IMR-90 (cell line): ENCODE measurements at regions not wholly inside any gene's neighbourhood (a gene's known extent, or its start where the extent isn't known, plus 50 kb on each side); places are given as distances from the start of the nearest gene placed in this dataset.

Experiments used
- ATAC-seq: fragments of 200-7000 bp; cut with Tn5 transposase; 2 replicates; pipeline ENCODE4 v1.9.1; 2020; ENCODE audit warnings: low read depth, mild to moderate bottlenecking, moderate library complexity
- BruUV-seq: library from RNA; stranded (reverse); fragments of 400-500 nt; replicated peaks from 2 replicates; lab custom pipeline; 2021; lab: Mats Ljungman, UMichigan
- CTCF ChIA-PET: fragments of 300-600 bp; formaldehyde crosslinking; extraction: SDS; loops from one replicate; lab custom pipeline; 2021; ENCODE audit warnings: antibody characterized with exemption; lab: Yijun Ruan, JAX
- POLR2A ChIA-PET: fragments of 300-600 bp; sonication (Branson Sonifier 250); formaldehyde crosslinking; loops from one replicate; lab custom pipeline; 2022; ENCODE audit warnings: antibody characterized with exemption; ENCODE audit not compliant: unreplicated experiment; lab: Charles Lee
- DNase-seq: peaks from one replicate; pipeline ENCODE4 v3.0.0; 2013
- H2AFZ ChIP-seq: replicated peaks from 2 replicates; pipeline ENCODE3; 2013; ENCODE audit warnings: low read length, mild to moderate bottlenecking; ENCODE audit not compliant: poor library complexity
- H2AK5ac ChIP-seq: 2 replicates; pipeline ENCODE4 v1.6.1; 2013; ENCODE audit warnings: low read depth, low read length, inconsistent platforms
- H2AK9ac ChIP-seq: replicated peaks from 2 replicates; pipeline ENCODE3; 2013; ENCODE audit warnings: mild to moderate bottlenecking, low read depth, low read length, moderate library complexity; ENCODE audit not compliant: poor library complexity
- H2BK120ac ChIP-seq: 2 replicates; pipeline ENCODE4 v1.6.1; 2013; ENCODE audit warnings: low read depth, low read length, inconsistent platforms
- H2BK15ac ChIP-seq: 3 replicates; pipeline ENCODE4 v1.6.1; 2013; ENCODE audit warnings: low read depth, low read length, inconsistent platforms
- H2BK20ac ChIP-seq: 2 replicates; pipeline ENCODE4 v1.6.1; 2013; ENCODE audit warnings: low read depth, mild to moderate bottlenecking, inconsistent platforms, low read length, moderate library complexity
- H2BK5ac ChIP-seq: 2 replicates; pipeline ENCODE4 v1.6.1; 2013; ENCODE audit warnings: mild to moderate bottlenecking, low read depth, low read length, inconsistent platforms; ENCODE audit not compliant: poor library complexity, severe bottlenecking
- H3K14ac ChIP-seq: replicated peaks from 2 replicates; pipeline ENCODE4 v1.6.1; 2013; ENCODE audit warnings: low read depth, low read length, inconsistent platforms
- H3K18ac ChIP-seq: 2 replicates; pipeline ENCODE4 v1.6.1; 2013; ENCODE audit warnings: low read depth, low read length, control low read depth
- H3K23ac ChIP-seq: 2 replicates; pipeline ENCODE4 v1.6.1; 2013; ENCODE audit warnings: low read depth, low read length, inconsistent platforms
- H3K27ac ChIP-seq: 2 replicates; pipeline ENCODE4 v1.5.1; 2013; ENCODE audit warnings: mild to moderate bottlenecking, control low read depth, low read length; ENCODE audit not compliant: insufficient read depth
- H3K27me3 ChIP-seq: 2 replicates; pipeline ENCODE4 v1.6.1; 2013; ENCODE audit warnings: low read length; ENCODE audit not compliant: control insufficient read depth, insufficient read depth
- H3K36me3 ChIP-seq: 2 replicates; pipeline ENCODE4 v1.6.1; 2013; ENCODE audit warnings: low read length, mixed read lengths; ENCODE audit not compliant: control insufficient read depth, insufficient read depth
- H3K4ac ChIP-seq: 2 replicates; pipeline ENCODE4 v1.6.1; 2013; ENCODE audit warnings: low read depth, low read length, inconsistent platforms
- H3K4me1 ChIP-seq: 2 replicates; pipeline ENCODE4 v1.6.1; 2013; ENCODE audit warnings: low read length, mixed read lengths; ENCODE audit not compliant: control insufficient read depth, insufficient read depth
- H3K4me2 ChIP-seq: 2 replicates; pipeline ENCODE4 v1.6.1; 2013; ENCODE audit warnings: low read depth, mild to moderate bottlenecking, control low read depth, low read length, moderate library complexity
- H3K4me3 ChIP-seq: 2 replicates; pipeline ENCODE4 v1.5.1; 2013; ENCODE audit warnings: low read depth, mild to moderate bottlenecking, control low read depth, low read length, moderate library complexity; ENCODE audit not compliant: insufficient read depth
- H3K56ac ChIP-seq: 2 replicates; pipeline ENCODE4 v1.6.1; 2013; ENCODE audit warnings: low read length, inconsistent platforms; ENCODE audit not compliant: insufficient read depth; ENCODE audit errors: extremely low read depth
- H3K79me1 ChIP-seq, 2 experiments: 2 replicates each; pipeline ENCODE4 v1.6.1; 2013; ENCODE audit warnings: low read length in 2 of 2, inconsistent platforms in 1 of 2, low read depth in 1 of 2
- H3K9ac ChIP-seq: 2 replicates; pipeline ENCODE4 v1.6.1; 2013; ENCODE audit warnings: low read depth, low read length, control low read depth
- H3K9me1 ChIP-seq: 2 replicates; pipeline ENCODE4 v1.6.1; 2013; ENCODE audit warnings: low read length, inconsistent platforms; ENCODE audit not compliant: insufficient read depth
- H3K9me3 ChIP-seq: 2 replicates; pipeline ENCODE4 v1.6.1; 2013; ENCODE audit warnings: low read length; ENCODE audit not compliant: control insufficient read depth, insufficient read depth
- H4K20me1 ChIP-seq: 2 replicates; pipeline ENCODE4 v1.6.1; 2013; ENCODE audit warnings: low read length, inconsistent platforms; ENCODE audit not compliant: insufficient read depth
- H4K5ac ChIP-seq: 2 replicates; pipeline ENCODE4 v1.6.1; 2013; ENCODE audit warnings: mild to moderate bottlenecking, low read depth, low read length, control low read depth
- H4K8ac ChIP-seq, 2 experiments: 2 replicates each; pipeline ENCODE4 v1.6.1; 2013; ENCODE audit warnings: low read depth in 2 of 2, low read length in 2 of 2, control low read depth in 1 of 2, inconsistent platforms in 1 of 2
- H4K91ac ChIP-seq: 2 replicates; pipeline ENCODE4 v1.6.1; 2013; ENCODE audit warnings: low read depth, low read length, inconsistent platforms; ENCODE audit not compliant: insufficient read depth
- CEBPB ChIP-seq: IDR thresholded peaks from 2 replicates; pipeline ENCODE4 v1.6.1; 2012; ENCODE audit warnings: low read depth, low read length, improper control_type of control experiment
- WGBS, 2 experiments: methylation state at CpG; one replicate each; pipeline versions ENCODE4 v1.1.5 to v1.1.7; 2013; ENCODE audit warnings: missing lambda C conversion rate in 2 of 2; ENCODE audit not compliant: insufficient read length in 1 of 2; ENCODE audit errors: extremely low coverage in 2 of 2; 5-methylcytosine and 5-hydroxymethylcytosine counted together
- dilution Hi-C: fragments of 300-500 bp; cut with HindIII; formaldehyde crosslinking; loops from one replicate; pipeline ENCODE4 v1.14.3; 2018; ENCODE audit warnings: low sequenced_read_pairs; ENCODE audit not compliant: unreplicated experiment
- in situ Hi-C: fragments of 300-500 bp; cut with MboI; formaldehyde crosslinking; loops from 3 replicates; pipeline ENCODE4 v1.14.3; 2019; ENCODE audit warnings: low sequenced_read_pairs, inconsistent platforms, mixed read lengths
- intact Hi-C: fragments of 100-400 bp; cut with micrococcal nuclease; formaldehyde crosslinking; loops from 2 replicates; pipeline ENCODE4 v1.10.0; 2022
- TF ChIP-seq, protein P1 (sequence below): fragments of 150-350 bp; IDR thresholded peaks from 2 replicates; pipeline ENCODE4 v1.6.1; 2016; ENCODE audit warnings: low read depth, mild to moderate bottlenecking, low read length, moderate library complexity, borderline replicate concordance

DNA sequence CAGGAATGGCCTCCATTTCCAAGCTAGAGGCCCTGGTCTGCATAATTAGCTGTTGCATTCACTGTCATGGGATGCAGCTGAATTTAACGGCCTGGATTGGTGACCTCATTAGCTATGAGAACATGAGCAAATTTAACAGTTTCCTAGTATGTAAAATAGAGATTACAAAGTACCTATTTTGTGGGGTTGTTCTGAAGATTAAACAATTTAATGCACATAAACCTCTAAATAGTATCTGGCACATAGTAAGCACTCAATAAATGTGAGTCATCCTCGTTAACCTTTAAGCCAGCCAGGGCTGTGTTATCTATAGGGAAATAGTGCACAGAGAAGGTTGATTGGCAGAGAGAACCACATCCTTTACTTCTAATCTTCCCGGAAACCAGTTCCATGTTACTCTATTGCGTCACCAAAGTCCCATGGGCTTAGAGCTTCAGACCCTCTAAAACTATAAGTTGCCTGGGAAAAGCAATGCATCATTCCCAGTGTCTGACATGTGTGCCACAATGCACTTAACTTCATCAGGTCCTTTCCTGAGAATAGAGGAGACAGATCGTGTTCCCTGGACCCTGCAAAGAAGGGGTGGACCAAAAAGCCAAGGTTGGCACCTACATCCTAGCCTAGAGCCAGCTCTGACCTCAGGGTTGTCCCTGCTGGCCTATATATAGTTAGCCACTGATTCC lies 196.5 kb downstream of the LNPK start:
- Histone ChIP-seq H2AK9ac (no peak overlapping the region), H3K36me3 (no peaks in the 10 kb centered on the region), H2BK15ac (no peak overlapping the region), H4K8ac (no peak overlapping the region), H3K4me1 (no peaks in the 10 kb centered on the region), H3K4ac (no peak overlapping the region), H3K4me2 (no peak overlapping the region), H3K56ac (no peak overlapping the region), H2BK5ac (no peak overlapping the region), H3K9me1 (no peaks in the 10 kb centered on the region), H3K4me3 (no peak overlapping the region), H3K27ac (no peak overlapping the region), H3K9me3 (no peaks in the 10 kb centered on the region), H3K79me1 (no peaks in the 10 kb centered on the region), H4K20me1 (no peaks in the 10 kb centered on the region), H2AK5ac (no peak overlapping the region), H2BK120ac (no peak overlapping the region), H2AFZ (no peak overlapping the region), H3K23ac (no peak overlapping the region), H3K9ac (no peak overlapping the region), H4K5ac (no peak overlapping the region), H3K18ac (no peak overlapping the region), H4K91ac (no peak overlapping the region), H3K27me3 (peaks cover 1% of the 10 kb centered on the region; the same call in 1 of the 2 replicates), H2BK20ac (no peak overlapping the region), H3K14ac (no peak overlapping the region)
- TF ChIP-seq CEBPB: peak; percentile 56; the same call in 1 of the 2 replicates
- TF ChIP-seq, protein P1, sequence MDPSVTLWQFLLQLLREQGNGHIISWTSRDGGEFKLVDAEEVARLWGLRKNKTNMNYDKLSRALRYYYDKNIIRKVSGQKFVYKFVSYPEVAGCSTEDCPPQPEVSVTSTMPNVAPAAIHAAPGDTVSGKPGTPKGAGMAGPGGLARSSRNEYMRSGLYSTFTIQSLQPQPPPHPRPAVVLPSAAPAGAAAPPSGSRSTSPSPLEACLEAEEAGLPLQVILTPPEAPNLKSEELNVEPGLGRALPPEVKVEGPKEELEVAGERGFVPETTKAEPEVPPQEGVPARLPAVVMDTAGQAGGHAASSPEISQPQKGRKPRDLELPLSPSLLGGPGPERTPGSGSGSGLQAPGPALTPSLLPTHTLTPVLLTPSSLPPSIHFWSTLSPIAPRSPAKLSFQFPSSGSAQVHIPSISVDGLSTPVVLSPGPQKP: no peak
- CTCF ChIA-PET: no interaction called here
- DNase-seq: no peak
- BruUV-seq: no TSS peak
- no peak for ATAC-seq
- WGBS, 2 experiments: no CpG with 5 or more reads among the region's 5 CpGs
- dilution Hi-C loops: no loop called here
- in situ Hi-C loops: no loop called here
- intact Hi-C loops: no loop called here
- POLR2A ChIA-PET: no interaction called here
